Activated T-cell treated with anti-CD3 and anti-CD28 coated beads, Interleukin-2, amount 50 U/mL, for 1 hour (primary cell): ENCODE measurements at regions not wholly inside any gene's neighbourhood (a gene's known extent, or its start where the extent isn't known, plus 50 kb on each side); places are given as distances from the start of the nearest gene placed in this dataset.
"Not testable (repeated sequence)": the region's sequence is repeated elsewhere in the genome, so short reads cannot be mapped to it uniquely, and the experiment has no call there.

Experiments used
- DNase-seq: peaks from one replicate; pipeline ENCODE4 v3.0.0-alpha.2; 2020

DNA sequence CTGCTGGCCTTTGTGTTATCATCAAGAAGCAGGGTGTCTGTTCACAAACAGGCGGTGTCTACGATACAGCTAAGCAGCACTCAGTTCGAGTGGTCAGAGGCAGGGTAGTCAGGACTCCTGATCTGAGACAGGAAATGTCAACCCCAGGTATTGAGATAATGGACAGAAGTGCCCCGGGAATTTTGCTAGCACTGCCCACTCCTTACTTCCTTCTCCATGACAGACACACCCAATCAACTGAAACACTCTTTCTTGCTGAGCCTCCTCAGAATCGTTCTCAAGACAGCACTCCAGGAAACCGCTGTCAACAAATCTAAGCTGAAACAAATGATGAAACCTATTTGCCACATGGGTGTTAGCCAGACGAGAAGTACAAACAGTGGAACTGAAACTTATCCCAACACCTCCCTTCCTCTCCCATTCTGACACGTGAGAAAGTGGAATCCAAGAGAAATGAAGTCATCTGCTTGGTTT, 109.3 kb downstream of the GTF2IRD2B start:
- DNase-seq, result not testable (repeated sequence)

DNA sequence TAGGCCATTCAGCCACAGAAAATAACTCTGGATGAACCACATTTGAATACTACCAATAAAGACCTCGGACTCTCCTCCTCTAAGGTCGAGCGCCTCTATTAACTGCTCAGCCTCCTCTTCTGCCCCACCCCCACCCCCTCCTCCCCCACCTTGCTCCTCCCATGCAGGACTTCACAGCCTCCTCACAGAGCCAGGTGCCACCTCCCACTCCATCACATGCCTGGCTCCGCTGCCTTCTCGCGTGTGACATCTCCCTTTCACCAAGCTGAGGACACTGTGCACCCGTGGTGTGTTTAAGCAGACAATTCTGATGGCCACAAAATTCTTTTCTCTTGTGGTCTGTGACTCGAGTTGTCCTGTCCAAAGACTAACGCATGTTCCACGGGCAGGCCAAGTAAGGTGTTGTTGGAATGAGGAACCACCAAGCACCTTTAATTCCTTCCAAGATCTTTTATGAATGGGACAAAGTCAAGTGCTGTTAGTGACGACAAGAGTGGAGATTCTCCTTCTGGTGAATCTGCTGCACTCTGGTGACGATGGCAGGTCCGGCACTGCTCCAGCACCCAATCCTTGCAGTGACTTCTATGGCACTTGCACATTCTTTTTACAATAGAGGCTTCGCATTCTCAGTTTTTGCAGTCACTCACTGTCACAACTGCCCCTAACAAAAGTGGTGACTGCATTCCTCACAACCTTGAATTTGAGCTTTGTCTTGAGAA, 113.1 kb downstream of the GTF2IRD2B start:
- not testable (repeated sequence) for DNase-seq

GRCh38 chr7:75215460-75215859, 123.1 kb downstream of the GTF2IRD2B start:
- DNase-seq, result not testable (repeated sequence)

DNA sequence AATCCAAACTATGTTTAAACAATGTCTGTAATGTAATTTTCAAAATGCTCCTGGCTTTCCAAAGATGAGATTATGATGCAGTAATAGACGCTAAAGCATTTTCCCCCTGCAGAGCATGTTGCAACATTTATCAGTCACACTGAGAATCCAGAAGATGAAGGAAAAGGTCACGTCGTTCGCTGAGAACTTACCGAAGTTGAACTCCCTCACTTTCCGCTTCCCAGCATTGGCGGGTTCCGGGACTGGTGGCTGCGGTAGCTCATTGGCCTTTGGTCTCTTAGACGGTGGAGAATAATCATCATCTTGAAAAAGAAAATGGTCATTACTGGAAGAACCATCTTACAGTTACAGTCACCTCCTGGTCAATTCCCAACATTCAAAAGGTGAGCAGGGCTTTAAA, 124.6 kb downstream of the GTF2IRD2B start:
- DNase-seq, result not testable (repeated sequence)

DNA sequence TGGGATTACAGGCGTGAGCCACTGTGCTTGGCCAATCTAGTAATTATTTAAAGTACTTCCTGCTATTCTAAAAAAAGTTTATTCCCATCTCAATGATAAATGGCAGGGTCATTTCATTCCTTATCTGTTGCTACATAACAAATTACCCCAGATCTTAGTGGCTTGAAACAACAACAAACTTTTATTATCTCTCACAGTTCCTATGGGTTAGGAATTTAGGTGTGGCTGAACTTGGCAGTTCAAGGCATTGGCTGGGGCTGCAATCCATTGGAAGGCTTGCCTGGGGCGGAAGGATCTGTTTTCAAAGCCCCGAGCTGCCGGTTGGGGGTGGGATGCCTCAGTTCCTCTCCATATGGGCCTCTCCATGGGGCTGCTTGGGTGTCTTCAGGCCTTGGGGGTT, 133.7 kb downstream of the GTF2IRD2B start:
- not testable (repeated sequence) for DNase-seq

DNA sequence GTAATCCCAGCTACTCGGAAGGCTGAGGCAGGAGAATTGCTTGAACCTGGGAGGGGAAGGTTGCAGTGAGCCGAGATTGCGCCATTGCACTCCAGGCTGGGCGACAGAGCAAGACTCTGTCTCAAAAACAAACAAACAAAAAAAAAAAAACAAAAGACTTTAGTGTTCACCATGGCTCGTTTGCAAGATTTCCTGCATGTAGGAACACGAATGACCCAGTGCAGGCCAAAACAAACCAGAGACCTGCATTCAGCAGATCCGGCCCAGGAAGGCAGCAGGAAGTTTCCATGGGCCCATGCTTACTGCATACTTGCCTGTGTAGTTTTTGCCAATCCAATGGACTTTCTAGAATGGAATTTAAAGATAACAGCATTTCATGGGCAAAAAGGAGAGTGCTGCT, 137.2 kb downstream of the GTF2IRD2B start:
- not testable (repeated sequence) for DNase-seq

- not testable (repeated sequence) for DNase-seq
Observed at GRCh38 chr7:75230558-75230957, 138.2 kb downstream of the GTF2IRD2B start.

- DNase-seq, result not testable (repeated sequence)
Observed at GRCh38 chr7:75235092-75235826, 142.9 kb downstream of the GTF2IRD2B start.

DNA sequence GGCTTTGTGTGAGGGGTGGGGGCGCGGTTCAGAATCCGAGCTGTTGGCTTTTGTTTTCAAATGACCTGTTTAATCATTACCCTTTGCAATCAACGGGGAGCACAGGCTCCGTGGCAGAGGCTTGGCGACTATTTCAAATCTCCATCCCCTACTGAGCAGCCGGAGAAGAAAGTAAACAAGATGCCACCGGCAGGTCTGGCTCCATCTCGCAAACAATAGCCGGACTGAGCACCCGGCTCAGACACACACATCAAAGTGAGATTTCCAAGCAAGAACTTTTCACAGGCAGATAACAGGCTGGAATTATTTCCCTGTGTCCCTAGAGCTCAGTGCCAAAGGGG, 143.4 kb downstream of the GTF2IRD2B start:
- DNase-seq, result not testable (repeated sequence)

GRCh38 chr7:75237255-75238187, 145.1 kb downstream of the GTF2IRD2B start:
- DNase-seq, result peak; percentile 75

DNA sequence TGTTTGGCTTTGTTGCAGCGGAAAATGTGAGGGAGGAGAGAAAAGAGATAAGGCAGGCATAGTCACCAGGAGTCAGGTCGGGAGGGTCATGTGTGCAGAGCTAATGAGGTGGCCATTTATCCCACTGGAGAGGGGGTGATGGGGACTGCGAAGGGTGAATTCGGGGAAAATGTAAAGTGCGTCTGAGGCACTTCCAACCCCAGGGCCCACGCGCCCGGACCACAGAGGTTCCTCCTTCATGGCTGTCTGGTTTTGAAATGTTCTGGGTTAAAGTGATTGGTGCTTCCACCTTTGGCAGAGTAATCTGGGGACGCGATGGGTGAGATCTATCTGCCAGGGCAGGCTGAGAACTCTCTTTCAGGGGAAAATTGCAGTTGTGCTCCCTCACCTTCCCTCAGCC, 145.9 kb downstream of the GTF2IRD2B start:
- not testable (repeated sequence) for DNase-seq

GRCh38 chr7:75243638-75244037, 151.2 kb downstream of the GTF2IRD2B start:
- DNase-seq, result not testable (repeated sequence)

- not testable (repeated sequence) for DNase-seq
Observed at GRCh38 chr7:75248216-75248615, 147.2 kb upstream of the TRIM73 start.

DNA sequence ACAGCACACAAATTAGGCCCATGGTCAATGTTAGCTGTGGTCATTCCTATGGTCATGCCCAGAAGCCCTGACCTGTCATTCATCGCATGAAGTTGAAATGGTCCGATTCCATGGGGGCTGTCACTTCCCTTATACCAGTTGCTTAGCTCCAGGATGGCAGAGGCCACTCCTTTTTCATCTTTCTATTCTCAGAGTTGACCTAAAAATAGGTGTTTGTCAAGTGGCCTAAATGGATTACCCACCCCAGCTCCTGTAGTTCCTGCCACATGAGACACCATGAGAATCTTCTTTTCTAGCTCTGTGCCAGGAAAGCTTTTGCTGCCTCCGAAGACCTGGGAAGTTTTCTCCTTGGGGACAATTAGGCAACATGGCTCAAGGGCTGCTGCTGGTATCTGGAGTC, 141.2 kb upstream of the TRIM73 start:
- not testable (repeated sequence) for DNase-seq

- not testable (repeated sequence) for DNase-seq
Observed at GRCh38 chr7:75257442-75257841, 138.0 kb upstream of the TRIM73 start.

DNA sequence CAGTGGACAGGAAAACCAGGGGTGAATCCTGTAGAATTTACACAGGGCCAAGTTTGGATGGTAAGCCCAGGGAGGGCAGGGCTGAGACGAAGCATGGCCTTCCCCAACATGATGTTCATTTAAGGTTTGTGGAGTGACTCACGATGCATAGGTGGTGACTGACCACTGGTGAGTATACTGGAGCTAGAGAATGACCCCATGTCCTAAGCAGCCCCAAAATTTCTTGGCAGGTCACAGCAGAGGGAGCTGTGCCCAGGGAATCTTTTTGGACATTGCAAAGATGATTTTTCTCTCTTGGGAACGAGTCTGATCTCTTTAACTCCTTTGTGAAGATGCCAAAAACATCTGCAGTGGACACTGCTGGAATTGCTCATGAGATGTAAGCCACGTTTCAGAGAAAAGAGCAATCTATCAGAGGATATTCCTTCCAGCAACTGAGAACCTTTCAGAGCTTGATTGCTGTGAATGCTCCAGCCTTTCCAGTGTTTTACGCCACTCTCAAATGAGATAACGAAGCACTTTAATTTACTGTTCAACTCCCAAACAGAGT, 135.9 kb upstream of the TRIM73 start:
- DNase-seq, result not testable (repeated sequence)

GRCh38 chr7:75261660-75262059, 133.8 kb upstream of the TRIM73 start:
- not testable (repeated sequence) for DNase-seq

DNA sequence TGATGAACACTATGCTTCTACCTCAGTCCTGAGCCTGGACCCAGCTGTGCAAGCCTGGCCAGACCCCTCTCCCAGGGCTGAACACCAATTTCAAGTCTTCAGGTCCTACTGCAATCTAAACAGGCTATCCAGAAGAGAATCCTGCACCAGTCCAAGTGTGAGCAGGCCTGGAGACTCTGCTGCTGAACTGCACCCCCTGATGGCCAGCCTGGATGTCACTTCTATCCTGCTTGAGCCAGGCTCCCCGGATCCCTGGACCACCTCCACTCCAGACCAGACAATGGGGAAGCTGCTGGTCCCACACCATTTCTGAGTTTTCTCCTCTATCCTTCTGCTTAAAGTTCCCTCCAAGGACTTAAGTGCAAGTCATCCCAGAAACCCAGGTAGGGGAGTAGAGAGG, 127.3 kb upstream of the TRIM73 start:
- not testable (repeated sequence) for DNase-seq

DNA sequence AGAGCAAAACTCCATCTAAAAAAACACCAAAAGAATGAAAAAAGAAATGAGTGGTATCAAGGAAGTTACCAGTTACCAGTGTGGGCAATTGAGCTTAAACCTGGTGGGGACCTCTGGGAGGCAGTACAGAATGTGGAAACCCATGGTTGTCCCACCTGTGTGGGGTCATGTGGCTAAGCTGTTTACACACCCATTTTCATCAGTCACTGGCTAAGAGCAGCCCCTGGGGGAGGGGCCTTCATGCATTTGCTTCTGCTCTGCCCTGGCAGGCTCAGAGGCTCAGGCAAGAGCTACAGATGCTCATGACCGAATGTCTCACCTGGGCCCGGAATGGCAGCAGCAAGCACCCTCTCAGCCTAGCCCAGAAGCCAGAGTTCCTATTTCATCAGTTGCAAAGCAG, 126.3 kb upstream of the TRIM73 start:
- not testable (repeated sequence) for DNase-seq

- not testable (repeated sequence) for DNase-seq
Observed at GRCh38 chr7:75274114-75274513, 121.3 kb upstream of the TRIM73 start.
